CD8-positive, alpha-beta memory T cell (primary cell): ENCODE measurements at regions not wholly inside any gene's neighbourhood (a gene's known extent, or its start where the extent isn't known, plus 50 kb on each side); places are given as distances from the start of the nearest gene placed in this dataset.

Experiments used
- CTCF ChIA-PET: fragments of 350-600 bp; sonication (Branson Sonifier 250); formaldehyde crosslinking; loops from one replicate; lab custom pipeline; 2021; ENCODE audit warnings: antibody characterized with exemption; lab: Charles Lee
- POLR2A ChIA-PET: fragments of 350-600 bp; sonication (Branson Sonifier 250); formaldehyde crosslinking; loops from one replicate; lab custom pipeline; 2021; ENCODE audit warnings: antibody characterized with exemption; lab: Charles Lee
- DNase-seq, 5 donors: peaks; one replicate each; pipeline versions ENCODE4 v3.0.0 to v3.0.0-alpha.2; 2020 to 2022; ENCODE audit warnings: mixed read lengths in 1 of 5
- H3K27ac ChIP-seq: one replicate; pipeline ENCODE4 v1.7.0; 2013; ENCODE audit warnings: low read depth, mild to moderate bottlenecking, low read length, moderate library complexity
- H3K27me3 ChIP-seq: 2 replicates; pipeline ENCODE4 v1.7.0; 2013; ENCODE audit warnings: low read length, mild to moderate bottlenecking; ENCODE audit not compliant: insufficient read depth, poor library complexity, severe bottlenecking
- H3K36me3 ChIP-seq: 2 replicates; pipeline ENCODE4 v1.7.0; 2013; ENCODE audit warnings: mild to moderate bottlenecking, low read length, moderate library complexity; ENCODE audit not compliant: insufficient read depth
- H3K4me1 ChIP-seq: 2 replicates; pipeline ENCODE4 v1.7.0; 2013; ENCODE audit warnings: mild to moderate bottlenecking, low read length, moderate library complexity; ENCODE audit not compliant: insufficient read depth
- H3K4me3 ChIP-seq: 2 replicates; pipeline ENCODE4 v1.7.0; 2013; ENCODE audit warnings: mild to moderate bottlenecking, low read length
- H3K9me3 ChIP-seq: 2 replicates; pipeline ENCODE4 v1.7.0; 2013; ENCODE audit warnings: mild to moderate bottlenecking, low read length
- H3K27ac Mint-ChIP-seq, 8 donors: one replicate each; pipeline ENCODE4 v1.8.0; 2020 to 2021; ENCODE audit warnings: mixed read lengths in 8 of 8, mild to moderate bottlenecking in 6 of 8, inconsistent platforms in 3 of 8, moderate library complexity in 3 of 8
- H3K27me3 Mint-ChIP-seq, 2 donors: one replicate each; pipeline ENCODE4 v1.8.0; 2020 to 2021; ENCODE audit warnings: mixed read lengths in 2 of 2, mild to moderate bottlenecking in 1 of 2, moderate library complexity in 1 of 2
- H3K36me3 Mint-ChIP-seq, 3 donors: one replicate each; pipeline ENCODE4 v1.8.0; 2020 to 2021; ENCODE audit warnings: mixed read lengths in 3 of 3, inconsistent platforms in 1 of 3, mild to moderate bottlenecking in 1 of 3
- H3K4me1 Mint-ChIP-seq, 3 donors: one replicate each; pipeline ENCODE4 v1.8.0; 2020 to 2021; ENCODE audit warnings: mixed read lengths in 3 of 3, inconsistent platforms in 1 of 3, mild to moderate bottlenecking in 1 of 3
- H3K4me3 Mint-ChIP-seq, 7 donors: one replicate each; pipeline ENCODE4 v1.8.0; 2020 to 2021; ENCODE audit warnings: mixed read lengths in 7 of 7, mild to moderate bottlenecking in 6 of 7, moderate library complexity in 4 of 7, inconsistent platforms in 2 of 7
- H3K9me3 Mint-ChIP-seq, 5 donors: one replicate each; pipeline ENCODE4 v1.8.0; 2020 to 2022; ENCODE audit warnings: mixed read lengths in 5 of 5, mild to moderate bottlenecking in 3 of 5, moderate library complexity in 2 of 5, inconsistent platforms in 1 of 5

DNA sequence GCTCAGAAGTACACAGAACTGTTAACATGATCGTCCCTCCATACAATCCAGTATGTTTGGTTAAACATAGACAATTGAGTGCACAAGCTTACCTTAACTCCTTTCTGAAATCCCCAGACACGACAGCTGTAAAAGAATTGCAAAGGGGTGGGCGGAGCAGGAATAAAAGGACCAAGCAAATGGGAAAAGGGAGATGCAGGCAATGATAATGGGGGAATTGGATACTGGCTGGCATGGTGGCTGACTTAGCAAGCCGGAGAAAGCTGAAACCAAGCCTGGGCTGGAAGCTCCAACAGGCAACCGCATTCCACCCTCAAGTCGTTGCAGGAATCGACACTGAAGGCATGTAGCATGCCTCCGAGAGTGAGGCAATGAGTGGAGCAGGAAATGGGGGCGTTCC, 96.8 kb upstream of the TMEM132C start:
- no peaks in the 10 kb centered on the region for H3K4me1 Mint-ChIP-seq
- no peaks in the 10 kb centered on the region for H3K9me3 ChIP-seq
- no peak overlapping the region for H3K27ac Mint-ChIP-seq
- no peak overlapping the region for H3K4me3 ChIP-seq
- H3K4me3 Mint-ChIP-seq, result no peak overlapping the region
- ChIA-PET CTCF (no interaction called here), POLR2A (no interaction called here)
- no peaks in the 10 kb centered on the region for H3K4me1 ChIP-seq
- peaks cover 4 to 9% (median 8%) of the 10 kb centered on the region in 5 donors for H3K9me3 Mint-ChIP-seq
- no peaks in the 10 kb centered on the region for H3K27me3 Mint-ChIP-seq
- no peak for DNase-seq
- no peaks in the 10 kb centered on the region for H3K36me3 ChIP-seq
- H3K36me3 Mint-ChIP-seq, result peaks cover 0 to 1% (median 0%) of the 10 kb centered on the region in 3 donors
- H3K27ac ChIP-seq, result no peak overlapping the region
- no peaks in the 10 kb centered on the region for H3K27me3 ChIP-seq

- ChIA-PET CTCF (no interaction called here), POLR2A (no interaction called here)
- Mint-ChIP-seq H3K27ac (no peak overlapping the region), H3K9me3 (peaks cover 2 to 7% (median 5%) of the 10 kb centered on the region in 5 donors), H3K4me3 (no peak overlapping the region), H3K27me3 (no peaks in the 10 kb centered on the region), H3K36me3 (no peaks in the 10 kb centered on the region), H3K4me1 (no peaks in the 10 kb centered on the region)
- Histone ChIP-seq H3K27me3 (no peaks in the 10 kb centered on the region), H3K27ac (no peak overlapping the region), H3K9me3 (no peaks in the 10 kb centered on the region), H3K36me3 (no peaks in the 10 kb centered on the region), H3K4me3 (no peak overlapping the region), H3K4me1 (no peaks in the 10 kb centered on the region)
- DNase-seq, result no peak
These were observed 88.4 kb upstream of the TMEM132C start for GRCh38 chr12:128178565-128178964.

GRCh38 chr12:128178966-128179365, 88.0 kb upstream of the TMEM132C start:
- CTCF ChIA-PET, result no interaction called here
- H3K27ac Mint-ChIP-seq, result no peak overlapping the region
- H3K27ac ChIP-seq, result no peak overlapping the region

DNA sequence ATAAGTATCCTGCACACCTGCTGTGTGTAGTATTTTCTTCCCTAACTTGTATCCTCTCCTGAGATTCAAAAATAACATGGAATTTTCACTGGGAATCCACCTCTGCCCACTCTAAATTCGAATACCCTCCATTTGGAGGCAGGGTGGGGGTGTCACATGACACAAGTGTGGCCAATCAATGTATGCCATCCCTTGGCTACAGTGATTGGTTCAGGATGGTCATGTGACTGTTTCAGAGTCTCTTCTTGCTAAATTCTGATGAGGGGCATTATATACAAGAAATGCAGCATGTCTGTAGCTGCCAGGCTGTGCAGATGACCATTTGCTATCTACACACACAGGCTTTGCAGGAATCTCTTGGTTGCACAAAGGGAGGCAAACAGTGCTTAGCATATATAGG, 86.8 kb upstream of the TMEM132C start:
- H3K27me3 ChIP-seq, result no peaks in the 10 kb centered on the region
- H3K4me1 ChIP-seq, result no peaks in the 10 kb centered on the region
- H3K36me3 ChIP-seq, result no peaks in the 10 kb centered on the region
- Mint-ChIP-seq H3K4me1 (no peaks in the 10 kb centered on the region), H3K9me3 (peaks cover 2 to 7% (median 4%) of the 10 kb centered on the region in 5 donors), H3K36me3 (no peaks in the 10 kb centered on the region), H3K4me3 (no peak overlapping the region), H3K27me3 (no peaks in the 10 kb centered on the region), H3K27ac (no peak overlapping the region)
- no peak for DNase-seq
- H3K4me3 ChIP-seq, result no peak overlapping the region
- CTCF ChIA-PET, result no interaction called here
- POLR2A ChIA-PET, result no interaction called here
- no peak overlapping the region for H3K27ac ChIP-seq
- no peaks in the 10 kb centered on the region for H3K9me3 ChIP-seq

More at GRCh38 chr12:128178966-128179365, 88.0 kb upstream of the TMEM132C start:
- no peak overlapping the region for H3K4me3 ChIP-seq
- no peaks in the 10 kb centered on the region for H3K27me3 ChIP-seq
- H3K4me1 ChIP-seq, result no peaks in the 10 kb centered on the region
- H3K9me3 ChIP-seq, result no peaks in the 10 kb centered on the region
- Mint-ChIP-seq H3K27me3 (no peaks in the 10 kb centered on the region), H3K9me3 (peaks cover 2 to 7% (median 4%) of the 10 kb centered on the region in 5 donors), H3K4me3 (no peak overlapping the region), H3K36me3 (no peaks in the 10 kb centered on the region), H3K4me1 (no peaks in the 10 kb centered on the region)
- POLR2A ChIA-PET, result no interaction called here
- DNase-seq, result no peak
- no peaks in the 10 kb centered on the region for H3K36me3 ChIP-seq

- Mint-ChIP-seq H3K27ac (no peak overlapping the region), H3K4me1 (no peaks in the 10 kb centered on the region), H3K36me3 (no peaks in the 10 kb centered on the region), H3K27me3 (no peaks in the 10 kb centered on the region), H3K4me3 (no peak overlapping the region), H3K9me3 (peaks cover 0 to 11% (median 2%) of the 10 kb centered on the region in 5 donors)
- Histone ChIP-seq H3K27me3 (no peaks in the 10 kb centered on the region), H3K36me3 (no peaks in the 10 kb centered on the region), H3K4me1 (no peaks in the 10 kb centered on the region), H3K9me3 (no peaks in the 10 kb centered on the region), H3K4me3 (no peak overlapping the region), H3K27ac (no peak overlapping the region)
- POLR2A ChIA-PET, result no interaction called here
- DNase-seq, result no peak
- CTCF ChIA-PET, result no interaction called here
These were observed 76.9 kb upstream of the TMEM132C start for GRCh38 chr12:128190052-128190451.

GRCh38 chr12:128190614-128191013, 76.4 kb upstream of the TMEM132C start:
- Mint-ChIP-seq H3K4me3 (no peak overlapping the region), H3K36me3 (no peaks in the 10 kb centered on the region), H3K27ac (no peak overlapping the region), H3K9me3 (peaks cover 0 to 11% (median 2%) of the 10 kb centered on the region in 5 donors), H3K27me3 (no peaks in the 10 kb centered on the region), H3K4me1 (no peaks in the 10 kb centered on the region)
- POLR2A ChIA-PET, result no interaction called here
- Histone ChIP-seq H3K36me3 (no peaks in the 10 kb centered on the region), H3K9me3 (no peaks in the 10 kb centered on the region), H3K27me3 (no peaks in the 10 kb centered on the region), H3K4me3 (no peak overlapping the region), H3K27ac (no peak overlapping the region), H3K4me1 (no peaks in the 10 kb centered on the region)
- CTCF ChIA-PET, result no interaction called here
- DNase-seq, result no peak

DNA sequence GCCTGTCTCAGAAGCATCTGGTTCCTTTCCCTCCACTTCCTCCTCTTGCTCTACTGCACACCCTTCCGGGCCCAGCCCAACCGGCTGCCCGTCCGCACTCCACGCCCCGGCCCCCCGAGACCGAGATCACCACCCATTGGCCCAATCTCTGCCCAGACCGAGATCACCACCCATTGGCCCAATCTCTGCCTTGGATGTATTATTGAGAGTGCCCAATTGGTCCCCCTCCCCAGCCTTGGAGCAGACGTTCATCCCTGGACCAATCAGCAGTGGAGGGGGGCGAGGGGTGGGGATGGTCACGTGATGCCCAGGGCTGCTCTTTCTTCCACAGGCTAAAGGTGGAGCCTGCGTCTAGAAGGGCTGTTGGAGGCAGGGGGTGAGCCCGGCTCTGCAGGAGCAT, 75.6 kb upstream of the TMEM132C start:
- DNase-seq, result no peak
- Histone ChIP-seq H3K36me3 (no peaks in the 10 kb centered on the region), H3K4me1 (no peaks in the 10 kb centered on the region), H3K9me3 (no peaks in the 10 kb centered on the region), H3K27me3 (no peaks in the 10 kb centered on the region), H3K4me3 (no peak overlapping the region), H3K27ac (no peak overlapping the region)
- ChIA-PET POLR2A (no interaction called here), CTCF (no interaction called here)
- no peaks in the 10 kb centered on the region for H3K27me3 Mint-ChIP-seq
- H3K9me3 Mint-ChIP-seq, result peaks cover 0 to 9% (median 2%) of the 10 kb centered on the region in 5 donors
- no peaks in the 10 kb centered on the region for H3K36me3 Mint-ChIP-seq
- no peaks in the 10 kb centered on the region for H3K4me1 Mint-ChIP-seq
- H3K4me3 Mint-ChIP-seq, result no peak overlapping the region
- no peak overlapping the region for H3K27ac Mint-ChIP-seq

DNA sequence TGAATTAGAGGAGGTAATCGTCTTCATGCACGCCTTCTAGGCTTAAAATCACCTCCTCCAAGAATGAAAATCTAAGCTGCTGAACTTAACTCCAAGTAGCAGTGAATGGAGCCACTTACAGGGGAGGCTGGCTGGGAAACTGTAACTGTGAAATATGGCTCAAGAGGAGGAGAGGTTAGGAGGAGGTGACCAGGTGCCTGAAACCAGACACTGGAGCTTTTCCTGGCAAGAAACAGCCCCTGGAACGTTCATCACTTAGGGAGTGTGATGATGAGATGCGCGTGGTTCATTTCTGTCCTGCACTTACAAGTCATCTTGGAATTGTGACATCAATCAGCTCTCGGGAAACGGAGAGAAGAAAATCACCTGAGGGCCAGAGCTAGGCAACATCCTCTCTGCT, 62.3 kb upstream of the TMEM132C start:
- no peaks in the 10 kb centered on the region for H3K36me3 ChIP-seq
- no peak overlapping the region for H3K4me3 Mint-ChIP-seq
- no peaks in the 10 kb centered on the region for H3K27me3 Mint-ChIP-seq
- DNase-seq, result no peak
- H3K4me1 ChIP-seq, result no peaks in the 10 kb centered on the region
- H3K27ac ChIP-seq, result no peak overlapping the region
- no peaks in the 10 kb centered on the region for H3K27me3 ChIP-seq
- H3K36me3 Mint-ChIP-seq, result no peaks in the 10 kb centered on the region
- POLR2A ChIA-PET, result no interaction called here
- H3K9me3 ChIP-seq, result no peaks in the 10 kb centered on the region
- no peak overlapping the region for H3K27ac Mint-ChIP-seq
- CTCF ChIA-PET, result no interaction called here
- no peak overlapping the region for H3K4me3 ChIP-seq
- no peaks in the 10 kb centered on the region for H3K4me1 Mint-ChIP-seq
- peaks cover 2 to 13% (median 9%) of the 10 kb centered on the region in 5 donors for H3K9me3 Mint-ChIP-seq

- H3K9me3 ChIP-seq, result no peaks in the 10 kb centered on the region
- Mint-ChIP-seq H3K36me3 (no peaks in the 10 kb centered on the region), H3K27ac (no peak overlapping the region), H3K4me3 (no peak overlapping the region), H3K9me3 (peaks cover 2 to 13% (median 7%) of the 10 kb centered on the region in 5 donors), H3K27me3 (no peaks in the 10 kb centered on the region), H3K4me1 (no peaks in the 10 kb centered on the region)
- no peaks in the 10 kb centered on the region for H3K4me1 ChIP-seq
- no peaks in the 10 kb centered on the region for H3K36me3 ChIP-seq
- ChIA-PET POLR2A (no interaction called here), CTCF (no interaction called here)
- DNase-seq, result no peak
- no peak overlapping the region for H3K27ac ChIP-seq
- H3K27me3 ChIP-seq, result no peaks in the 10 kb centered on the region
- no peak overlapping the region for H3K4me3 ChIP-seq
These were observed 61.8 kb upstream of the TMEM132C start for GRCh38 chr12:128205145-128205544.
